ENCODE measurements at regions not wholly inside any gene's neighbourhood (a gene's known extent, or its start where the extent isn't known, plus 50 kb on each side); places are given as distances from the start of the nearest gene placed in this dataset.

DNA sequence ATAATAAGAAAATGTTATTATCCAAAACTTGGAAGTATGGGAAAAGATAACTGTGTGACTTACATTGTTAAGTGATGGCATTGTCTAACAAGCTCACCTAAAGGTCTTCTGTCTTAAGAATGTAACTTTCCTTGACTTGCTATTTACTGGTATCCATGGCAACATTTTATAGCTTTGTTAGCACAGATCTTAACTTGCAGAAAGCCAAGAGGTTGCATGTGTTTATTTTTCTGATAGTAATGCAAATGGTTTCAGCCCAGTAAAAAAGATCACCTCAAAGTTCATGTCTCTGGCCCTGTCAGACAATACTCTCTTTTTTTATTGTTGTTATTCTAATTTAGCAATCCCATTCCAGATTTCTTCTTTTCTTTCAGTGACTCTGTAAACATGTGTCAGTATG is 425.3 kb downstream of the SPRY1 start:
- DNase-seq: no peak

DNA sequence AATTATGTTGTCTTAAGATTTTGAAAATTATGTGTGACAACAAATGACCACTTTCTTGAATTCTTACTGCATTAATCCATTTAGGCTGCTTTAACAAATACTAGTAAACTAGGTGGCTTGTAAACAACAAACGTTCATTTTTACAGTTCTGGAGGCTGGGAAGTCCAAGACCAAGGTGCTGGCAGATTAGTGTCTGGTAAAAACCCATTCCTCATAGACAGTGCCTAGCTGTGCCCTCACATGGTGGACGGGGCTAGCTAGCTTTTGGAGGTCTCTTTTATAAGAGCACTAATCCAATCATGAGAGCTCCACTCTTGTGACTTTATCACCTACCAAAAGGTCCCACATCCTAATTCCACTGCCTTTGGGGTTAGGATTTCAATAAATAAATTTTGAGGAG is 425.8 kb downstream of the SPRY1 start:
- DNase-seq: no peak

DNA sequence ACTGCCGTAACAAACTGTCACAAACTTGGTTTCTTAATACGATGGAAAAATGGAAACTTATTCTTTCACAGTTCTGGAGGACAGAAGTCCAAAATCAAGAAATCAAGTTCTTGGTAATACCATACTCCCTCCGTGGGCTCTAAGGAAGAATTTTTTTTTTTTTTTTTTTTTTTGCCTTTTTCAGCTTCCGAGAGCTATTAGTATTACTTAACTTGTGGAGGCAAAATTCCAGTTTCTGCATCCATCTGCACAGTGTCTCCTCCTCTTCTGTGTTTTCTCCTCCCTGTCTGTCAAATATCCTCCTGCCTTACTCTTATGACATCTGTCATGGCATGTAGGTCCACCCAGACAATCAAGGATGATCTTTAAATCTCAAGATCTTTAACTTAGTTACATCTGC is 426.6 kb downstream of the SPRY1 start:
- DNase-seq: no peak

DNA sequence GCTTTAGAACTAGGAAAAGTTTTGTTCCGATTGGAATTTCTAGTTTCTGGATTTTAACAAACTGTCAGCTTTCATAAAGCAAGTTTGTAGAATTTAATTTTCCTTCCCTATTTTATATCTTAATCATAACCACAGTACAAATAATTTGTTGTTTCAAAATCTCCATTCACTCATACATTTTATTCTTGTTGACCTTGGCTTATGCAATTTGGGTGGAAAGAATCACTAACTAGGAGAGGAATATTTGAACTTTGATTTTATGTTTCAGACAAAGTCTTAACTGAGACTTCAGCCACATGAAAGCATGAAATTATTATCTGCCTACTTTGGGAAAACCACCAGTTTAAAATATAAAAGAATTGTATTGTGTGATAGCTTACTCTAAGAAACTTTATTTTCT is 427.9 kb downstream of the SPRY1 start:
- DNase-seq: no peak

DNA sequence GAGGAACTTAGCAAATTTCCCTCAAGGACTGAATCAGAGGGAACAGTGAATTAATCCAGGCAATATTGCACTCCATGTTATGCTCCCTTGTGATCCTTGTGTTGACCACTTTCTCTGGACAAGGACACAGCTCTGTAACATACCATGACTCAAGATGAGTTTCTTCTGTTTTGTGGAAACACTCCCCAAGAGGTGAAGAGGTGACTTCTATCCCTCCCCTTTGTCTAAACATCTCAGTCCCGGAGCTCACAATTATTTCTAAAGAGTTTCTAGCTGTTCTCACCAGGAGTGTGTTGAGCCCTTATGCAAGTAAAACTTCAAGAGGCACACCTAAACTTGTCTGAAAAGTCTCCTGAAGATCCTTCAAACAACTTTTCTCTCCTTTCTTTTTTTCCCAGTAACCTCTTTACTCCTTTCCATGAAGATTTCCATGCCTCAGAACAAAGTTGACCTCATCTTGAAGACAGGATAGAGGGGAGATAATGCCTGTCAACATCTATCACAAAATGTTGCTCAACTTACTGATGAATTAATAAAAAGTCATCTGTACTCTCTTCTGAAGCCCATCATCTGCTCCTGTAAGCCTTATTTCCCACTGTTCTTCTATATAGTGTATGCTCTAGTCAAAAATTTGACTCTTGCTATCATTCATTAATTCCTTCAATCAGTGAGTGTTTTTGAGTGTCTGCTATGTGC is 429.1 kb downstream of the SPRY1 start:
- no peak for DNase-seq

DNA sequence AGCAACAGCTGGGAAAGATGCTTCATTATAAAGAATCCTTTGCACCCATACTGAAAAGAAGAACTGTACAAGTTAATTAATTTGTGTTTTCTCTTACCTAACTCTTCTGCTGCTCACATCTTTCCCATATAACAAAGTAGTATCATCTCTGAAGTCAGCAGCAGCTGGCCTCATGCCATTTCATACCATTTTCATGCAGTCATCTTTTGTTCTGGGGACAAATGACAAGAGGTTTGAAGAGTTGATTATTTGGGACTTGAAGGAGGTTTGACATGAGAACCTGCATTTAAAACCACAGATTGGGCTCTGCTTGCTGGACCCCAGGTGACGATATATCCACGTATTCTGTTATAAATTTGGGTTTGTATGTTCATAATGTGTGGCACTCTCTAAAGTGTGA is 430.3 kb downstream of the SPRY1 start:
- DNase-seq: peak; percentile 22

DNA sequence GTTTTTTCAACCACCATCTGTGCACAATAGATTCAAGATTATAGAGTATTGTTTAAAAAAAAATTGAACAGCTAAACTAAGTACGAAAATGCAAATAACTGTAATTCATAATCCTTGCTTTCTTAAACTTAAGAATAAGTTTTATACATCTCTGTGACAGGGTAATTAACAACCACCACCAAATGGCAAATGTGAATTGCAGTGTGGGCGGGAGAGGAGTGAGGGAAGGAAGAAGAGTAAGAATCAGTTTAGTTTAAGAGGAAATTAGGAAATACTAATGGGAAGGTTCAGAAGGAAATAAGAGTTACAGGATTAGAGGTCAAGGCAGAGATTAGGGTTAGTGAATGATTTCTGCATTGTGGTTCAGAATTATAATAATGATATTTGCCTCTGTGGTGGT is 430.9 kb downstream of the SPRY1 start:
- no peak for DNase-seq

DNA sequence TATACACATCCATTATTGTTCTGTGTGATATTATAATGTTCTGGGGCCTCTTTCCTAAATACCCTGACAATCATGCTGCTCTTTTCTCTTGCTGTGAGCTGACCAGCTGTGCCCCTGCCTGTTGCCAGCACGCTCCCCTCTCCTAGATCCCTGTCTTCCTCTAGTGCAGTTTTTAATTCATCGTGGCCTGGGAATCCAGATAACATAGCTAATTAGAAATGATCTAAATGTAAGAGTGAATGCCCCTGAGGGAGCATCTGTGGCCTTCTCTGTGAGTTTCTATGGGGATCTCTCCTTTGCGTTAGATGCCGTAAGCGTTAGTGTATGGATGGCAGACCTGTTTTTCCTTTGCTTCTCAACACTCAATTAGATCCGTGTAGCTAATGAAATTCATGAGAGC is 434.3 kb downstream of the SPRY1 start:
- no peak for DNase-seq

DNA sequence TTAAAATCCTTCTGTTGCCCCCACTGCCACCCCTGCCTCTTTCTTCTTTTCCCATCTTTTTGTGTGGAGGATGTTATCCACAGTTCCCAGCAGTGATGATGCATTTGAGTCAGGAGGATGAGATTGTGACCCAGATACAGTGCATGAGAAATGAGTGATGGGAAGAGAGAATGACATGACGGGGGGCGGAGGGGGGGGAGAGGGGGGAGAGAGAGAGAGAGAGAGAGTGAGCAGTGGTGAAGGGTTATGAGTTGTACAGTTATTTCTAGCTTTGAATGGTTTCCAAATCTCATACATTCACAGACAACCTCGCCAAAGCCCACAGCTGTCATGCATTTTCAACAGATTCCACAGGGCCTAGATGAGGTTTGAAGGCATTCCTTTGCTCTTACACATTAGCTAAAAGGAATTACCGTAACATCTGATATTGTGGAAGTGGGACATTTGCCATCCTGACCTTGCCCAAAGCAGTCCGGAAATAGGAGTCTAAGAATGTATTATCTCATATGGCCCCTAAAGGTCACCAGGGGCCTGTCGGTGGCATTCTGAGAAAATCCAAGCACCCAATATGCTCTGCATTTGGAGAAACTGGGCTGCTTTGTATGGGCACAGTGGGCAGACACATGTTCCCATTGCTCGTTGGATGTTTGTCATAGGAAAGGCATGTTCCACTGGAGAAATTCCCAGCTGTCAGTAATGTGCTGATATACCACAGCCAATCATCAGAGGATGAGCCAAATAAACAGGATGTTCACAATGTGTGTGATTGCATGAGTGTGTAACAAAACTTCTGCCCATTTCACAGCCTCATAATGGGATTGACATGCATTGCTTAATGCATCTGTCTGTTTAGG is 435.8 kb downstream of the SPRY1 start:
- peak; percentile 91 for DNase-seq

DNA sequence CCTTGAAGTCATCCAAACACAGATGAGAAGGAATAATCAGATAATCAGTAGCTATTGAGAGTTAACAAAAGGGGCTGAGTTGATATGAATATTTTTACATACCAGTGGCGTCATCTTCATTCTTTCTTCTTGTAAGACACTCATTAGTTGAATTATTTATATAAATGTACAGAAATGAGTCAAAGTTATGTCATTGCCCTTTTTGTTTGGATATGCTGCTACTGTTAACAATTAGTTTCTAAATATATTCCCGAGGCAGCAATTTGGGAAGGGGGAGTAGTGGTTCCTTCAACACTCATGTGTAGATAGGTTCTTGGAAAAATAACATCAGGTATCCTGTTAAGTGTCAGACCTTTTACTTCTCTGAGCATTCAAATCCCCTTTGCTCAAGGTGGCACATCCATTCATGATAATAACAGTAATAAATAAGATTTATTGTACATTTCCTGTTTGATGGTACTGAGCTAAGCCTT is 436.6 kb downstream of the SPRY1 start:
- DNase-seq: no peak

DNA sequence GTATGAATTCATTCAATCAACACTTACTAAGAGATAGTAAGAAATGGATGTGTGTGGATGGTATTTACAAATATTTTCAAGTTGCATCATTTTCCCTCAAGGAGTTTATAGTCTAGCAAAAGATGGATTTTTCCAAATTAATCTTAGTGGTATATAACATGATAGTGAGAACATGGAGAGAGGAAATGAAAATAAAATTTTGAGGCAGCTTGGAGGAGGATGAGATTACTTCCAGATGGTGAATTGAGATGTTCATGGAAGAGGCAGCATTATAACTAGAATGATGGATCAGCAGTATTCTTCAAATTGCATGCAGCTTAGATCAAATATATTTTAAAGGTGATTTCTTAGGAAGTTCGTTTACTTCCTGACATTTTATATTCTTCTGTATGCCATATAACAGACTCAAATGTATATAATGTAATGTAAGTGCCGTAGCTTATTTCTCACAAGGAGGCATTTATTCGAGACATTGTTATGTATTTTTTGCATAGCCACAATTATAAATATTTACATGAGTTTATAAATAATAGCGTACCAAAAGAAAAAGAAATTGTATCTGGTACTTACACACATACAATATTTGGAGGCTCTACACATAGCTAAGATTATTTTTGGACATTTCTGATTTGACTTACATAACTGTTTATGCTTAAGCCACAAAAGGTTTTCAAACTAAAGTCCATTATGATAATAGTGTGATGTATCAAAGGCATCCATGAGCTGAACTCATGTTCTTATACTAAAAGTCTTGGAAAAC is 439.4 kb downstream of the SPRY1 start:
- no peak for DNase-seq

DNA sequence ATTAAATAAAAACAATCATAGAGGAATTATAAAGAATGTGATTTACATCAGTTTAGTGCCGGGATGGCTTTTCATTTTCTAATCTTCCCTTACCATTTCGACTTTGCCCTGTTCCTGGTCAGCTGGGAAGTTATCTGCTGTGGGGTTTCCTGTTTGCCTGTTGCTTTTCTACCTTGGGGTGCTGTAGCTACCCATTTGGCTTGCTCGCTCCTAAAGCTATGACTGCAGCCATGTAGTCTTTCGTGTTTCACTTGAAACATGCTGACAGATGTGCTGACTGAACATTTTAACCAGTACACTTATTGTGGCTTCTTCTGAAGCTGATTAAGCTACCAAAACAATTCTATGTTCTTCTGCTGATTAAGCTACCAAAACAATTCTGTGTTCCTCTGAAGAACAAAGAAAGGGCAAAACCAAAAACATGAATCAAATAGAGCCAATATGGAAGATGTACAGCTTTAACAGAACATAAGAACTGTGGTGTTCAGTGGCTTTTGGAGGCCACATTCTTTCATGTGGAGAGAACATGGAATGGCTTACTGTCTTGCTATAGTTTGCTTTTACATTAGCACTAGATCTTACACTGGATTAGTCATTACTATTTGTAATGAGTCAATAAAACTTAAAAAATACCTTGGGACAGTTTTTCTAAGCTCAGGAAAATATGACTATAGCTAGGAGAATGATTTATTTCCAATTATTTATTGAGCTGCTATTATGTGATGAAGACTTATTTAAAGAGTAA is 440.4 kb downstream of the SPRY1 start:
- DNase-seq: no peak

DNA sequence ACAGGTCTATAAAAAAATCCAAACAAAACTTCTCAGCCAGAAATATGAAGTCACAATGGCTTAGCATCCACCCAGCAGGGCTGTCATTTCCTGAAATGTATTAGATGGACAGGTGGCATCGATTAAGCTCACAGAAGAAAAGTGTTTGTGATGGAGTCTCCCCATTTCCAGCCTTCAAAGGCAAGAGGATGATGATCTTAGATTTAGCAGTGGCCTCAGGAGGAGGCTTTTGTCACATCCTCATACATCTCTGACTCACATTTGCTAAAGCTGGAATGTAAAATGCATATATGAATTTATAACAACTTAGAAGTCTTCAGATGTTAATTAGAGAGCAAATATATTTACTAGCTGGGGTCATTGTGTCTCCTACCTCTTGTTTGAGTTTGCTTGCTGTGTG is 441.9 kb downstream of the SPRY1 start:
- no peak for DNase-seq

DNA sequence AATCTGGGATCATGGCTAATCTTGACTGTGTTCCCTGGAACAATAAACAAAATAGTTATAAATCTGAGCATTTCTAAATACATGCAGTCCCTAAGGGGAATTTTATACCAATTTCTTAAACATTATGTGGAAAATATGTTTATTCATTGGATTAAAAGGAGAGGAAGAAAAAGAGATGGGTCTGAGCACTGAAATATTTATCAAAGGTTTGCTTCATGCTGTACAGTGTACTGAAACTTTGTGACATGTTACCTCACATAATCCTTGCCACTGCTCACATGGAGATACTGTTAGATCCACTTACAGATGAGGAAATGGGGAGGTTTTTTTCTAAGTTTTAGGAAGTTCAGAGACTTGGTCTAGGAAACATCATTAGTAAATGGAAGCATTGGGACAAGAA is 443.6 kb downstream of the SPRY1 start:
- DNase-seq: no peak

DNA sequence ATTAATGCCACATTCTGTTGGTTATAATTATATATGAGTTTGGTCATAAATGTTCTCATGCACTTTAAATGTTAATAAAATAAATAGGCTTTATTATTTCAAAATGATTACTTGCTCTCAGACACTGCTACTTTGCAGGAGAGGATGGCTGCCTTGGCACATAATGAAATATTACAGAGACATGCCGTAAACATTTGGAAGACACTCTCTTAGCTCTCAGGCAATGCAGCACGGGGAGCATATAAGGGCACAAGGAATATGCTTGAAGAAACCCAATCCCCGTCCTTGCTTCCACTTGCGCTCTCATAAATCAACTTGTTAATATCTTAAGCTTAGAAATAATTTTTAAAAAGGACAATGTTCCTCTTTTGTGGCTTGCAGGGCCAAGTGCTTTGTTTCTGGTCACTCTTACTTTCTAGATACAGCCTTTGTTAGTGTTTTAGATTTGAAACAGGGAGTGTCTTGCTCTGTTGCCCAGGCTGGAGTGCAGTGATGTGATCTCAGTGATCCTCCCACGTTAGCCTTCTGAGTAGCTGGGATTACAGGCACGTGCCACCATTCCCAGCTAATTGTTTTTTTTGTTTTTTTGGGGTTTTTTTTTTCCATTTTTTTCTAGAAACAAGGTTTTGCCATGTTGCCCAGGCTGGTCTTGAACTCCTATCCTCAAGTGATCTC is 445.0 kb downstream of the SPRY1 start:
- DNase-seq: no peak

DNA sequence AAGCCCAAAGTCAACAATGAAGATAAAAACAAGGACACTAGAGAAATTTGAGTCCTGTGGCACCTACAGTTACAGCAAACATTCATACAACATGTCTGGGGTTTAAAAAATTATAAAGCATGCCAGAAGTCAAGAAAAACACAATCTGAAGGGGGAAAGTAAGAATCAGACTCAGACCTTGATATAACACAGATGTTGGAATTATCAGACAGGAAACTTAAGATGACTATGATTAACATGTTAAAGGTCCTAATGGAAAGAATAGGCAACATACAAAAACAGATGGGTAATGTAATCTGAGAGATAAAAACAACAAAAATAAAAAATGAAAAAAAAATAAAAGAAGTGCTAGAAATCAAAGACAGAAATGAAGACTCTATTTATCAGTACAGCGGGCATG is 446.5 kb downstream of the SPRY1 start:
- no peak for DNase-seq

DNA sequence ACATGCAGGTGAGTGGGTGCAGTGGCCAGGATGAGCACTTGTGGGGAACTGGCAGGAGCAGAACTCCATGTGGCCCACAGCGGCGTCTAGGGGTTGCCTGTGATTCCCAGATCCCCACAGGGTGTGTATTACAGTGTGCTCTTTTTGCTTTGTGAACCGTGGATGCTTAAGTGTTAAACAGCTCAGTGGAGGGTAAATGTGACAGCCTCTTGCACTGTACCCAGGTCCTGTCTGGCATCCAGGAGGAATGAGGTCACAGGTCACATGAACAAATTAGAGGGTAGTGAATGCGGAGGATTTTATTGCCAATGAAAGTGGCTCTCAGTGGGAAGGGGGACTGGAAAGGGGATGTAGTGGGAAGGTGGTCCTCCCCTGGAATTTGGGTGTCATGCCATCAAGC is 447.8 kb downstream of the SPRY1 start:
- no peak for DNase-seq

DNA sequence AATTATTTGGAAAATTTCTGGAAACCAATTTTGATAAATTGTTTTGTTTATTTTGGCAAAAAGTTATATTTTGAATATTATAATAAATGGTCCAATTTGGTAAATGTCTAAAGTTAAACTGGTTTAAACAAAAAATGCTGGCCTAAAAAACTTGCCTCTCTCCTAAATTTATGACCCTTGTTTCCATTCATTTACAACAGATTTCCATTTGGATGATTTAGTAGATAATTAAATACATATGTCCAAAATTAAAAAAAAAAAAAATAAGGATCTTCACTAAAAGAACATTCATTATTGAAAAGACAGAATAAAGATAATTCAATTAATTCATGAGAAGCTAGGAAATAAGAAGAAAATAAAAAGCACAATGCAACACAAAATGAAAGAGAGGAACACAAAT is 449.5 kb downstream of the SPRY1 start:
- no peak for DNase-seq

DNA sequence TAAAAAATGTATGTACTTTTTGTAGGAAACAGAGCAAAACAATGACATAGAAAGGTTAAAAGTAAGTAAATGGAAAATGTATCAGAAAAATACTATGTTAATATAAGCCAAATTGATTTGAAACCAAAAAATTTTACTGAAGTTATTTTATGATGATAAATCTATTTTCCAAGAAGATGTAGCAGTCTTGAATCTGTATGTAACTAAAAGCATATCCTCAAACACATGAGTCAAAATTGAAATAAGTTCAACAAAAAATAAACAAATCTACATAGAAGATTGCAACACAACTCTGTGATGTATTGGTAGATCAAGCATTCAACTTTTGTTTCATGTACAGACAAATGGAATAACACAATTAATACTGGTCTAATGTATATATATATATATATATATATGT is 450.0 kb downstream of the SPRY1 start:
- no peak for DNase-seq

DNA sequence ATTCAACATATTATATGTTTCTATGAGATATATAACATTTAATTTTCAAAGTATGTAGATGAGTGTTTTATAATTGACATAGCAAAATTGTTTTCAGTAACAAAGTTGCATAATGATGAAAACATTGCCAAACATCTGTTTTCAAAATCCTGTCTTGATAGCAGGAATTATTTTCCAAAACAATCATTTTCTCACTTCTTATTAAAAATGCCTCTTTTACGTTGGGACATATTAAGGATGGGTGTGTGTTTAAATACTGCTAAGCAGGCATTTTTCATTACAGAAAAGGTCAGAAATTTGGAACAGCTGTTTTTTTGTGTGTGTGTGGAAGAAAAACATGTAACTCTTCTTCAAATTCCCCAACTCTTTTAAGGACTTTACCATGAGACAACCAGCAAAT is 452.0 kb downstream of the SPRY1 start:
- DNase-seq: no peak

DNA sequence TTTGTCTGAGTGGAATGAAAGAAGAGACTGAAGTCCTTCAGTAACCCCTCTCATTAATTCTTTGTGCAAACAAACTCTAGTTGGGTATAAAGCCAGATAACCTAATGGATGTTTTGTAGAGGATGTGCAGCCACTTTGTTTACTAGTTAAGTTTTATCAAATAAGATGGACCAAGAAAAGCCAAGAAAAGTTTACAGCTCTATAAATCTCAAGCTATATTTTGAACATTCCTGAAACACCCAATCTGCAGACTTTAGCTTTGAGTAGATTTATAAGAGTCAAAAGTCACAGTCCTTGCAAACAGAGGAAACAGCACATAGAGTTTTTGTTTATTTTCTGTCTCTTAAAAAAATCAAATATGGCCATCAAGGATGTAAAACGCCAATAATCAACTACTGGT is 452.9 kb downstream of the SPRY1 start:
- DNase-seq: no peak

DNA sequence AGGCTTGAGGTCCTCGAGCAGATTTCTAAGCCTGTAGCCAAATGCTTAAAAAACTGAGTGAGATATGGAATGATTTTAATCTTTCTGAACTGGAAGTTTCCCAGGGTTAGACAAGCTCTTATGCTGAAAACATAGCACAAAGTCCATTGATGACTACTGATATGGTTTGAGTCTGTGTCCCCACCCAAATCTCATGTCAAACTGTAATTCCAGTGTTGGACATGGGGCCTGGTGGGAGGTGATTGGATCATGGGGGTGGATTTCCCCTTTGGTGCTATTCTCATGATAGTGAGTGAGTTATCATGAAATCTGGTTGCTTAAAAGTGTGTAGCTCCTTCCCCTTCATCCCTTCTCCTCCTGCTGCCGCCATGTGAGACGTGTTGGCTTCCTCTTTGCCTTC is 454.9 kb downstream of the SPRY1 start:
- no peak for DNase-seq

Data from NCI-H226 (cell line).